HEK293 (cell line): ENCODE measurements at regions not wholly inside any gene's neighbourhood (a gene's known extent, or its start where the extent isn't known, plus 50 kb on each side); places are given as distances from the start of the nearest gene placed in this dataset.

Experiments
- CTCF ChIA-PET: fragments of 350-600 bp; formaldehyde crosslinking; extraction: SDS; loops from one replicate; lab custom pipeline; 2021; ENCODE audit warnings: antibody characterized with exemption; lab: Yijun Ruan, JAX
- POLR2A ChIA-PET: fragments of 300-600 bp; formaldehyde crosslinking; extraction: SDS; loops from one replicate; lab custom pipeline; 2020; ENCODE audit warnings: antibody characterized with exemption, inconsistent platforms; lab: Yijun Ruan, JAX
- H3K27ac ChIP-seq: fragments of 200-500 bp; sonication (Bioruptor generic); 2 replicates; pipeline ENCODE4 v1.5.1; 2014; ENCODE audit warnings: low read depth, low read length, control low read depth, inconsistent platforms; ENCODE audit errors: extremely low read depth
- H3K36me3 ChIP-seq, 2 experiments: fragments of 200-500 bp in 1 of 2; sonication (Bioruptor generic) in 1 of 2; 1 replicate in 1 of 2; 2 replicates in 1 of 2; pipeline ENCODE4 v1.5.1; 2014 to 2017; ENCODE audit warnings: inconsistent platforms in 2 of 2, low read length in 2 of 2; ENCODE audit not compliant: control insufficient read depth in 2 of 2, insufficient read depth in 1 of 2
- H3K4me1 ChIP-seq: fragments of 200-500 bp; sonication (Bioruptor generic); 2 replicates; pipeline ENCODE4 v1.5.1; 2014; ENCODE audit warnings: mild to moderate bottlenecking, low read length, inconsistent platforms; ENCODE audit not compliant: control insufficient read depth, insufficient read depth
- H3K4me3 ChIP-seq: 2 replicates; pipeline ENCODE4 v1.5.1; 2011; ENCODE audit warnings: low read depth, mild to moderate bottlenecking, control low read depth, low read length, moderate library complexity
- H3K9me3 ChIP-seq: fragments of 200-500 bp; sonication (Bioruptor generic); 2 replicates; pipeline ENCODE4 v1.5.1; 2014; ENCODE audit warnings: low read depth, low read length, inconsistent platforms; ENCODE audit not compliant: control insufficient read depth, insufficient read depth
- ELK4 ChIP-seq: IDR thresholded peaks from 2 replicates; pipeline ENCODE4 v1.6.1; 2011; ENCODE audit warnings: mild to moderate bottlenecking, low read depth, low read length, borderline replicate concordance
- FEZF1 ChIP-seq: fragments of 450-650 bp; formaldehyde crosslinking; IDR thresholded peaks from 2 replicates; pipeline ENCODE4 v1.5.1; 2016; ENCODE audit warnings: missing biosample characterization, missing genetic modification characterization
- KLF7 ChIP-seq: fragments of 450-650 bp; formaldehyde crosslinking; IDR thresholded peaks from 2 replicates; pipeline ENCODE4 v1.5.1; 2016; ENCODE audit warnings: missing biosample characterization, missing genetic modification characterization, borderline replicate concordance
- OSR2 ChIP-seq: fragments of 450-650 bp; formaldehyde crosslinking; IDR thresholded peaks from 2 replicates; pipeline ENCODE4 v1.5.1; 2016; ENCODE audit warnings: missing biosample characterization, missing genetic modification characterization
- OVOL3 ChIP-seq: fragments of 450-650 bp; formaldehyde crosslinking; IDR thresholded peaks from 2 replicates; pipeline ENCODE4 v1.5.1; 2016; ENCODE audit warnings: missing biosample characterization, missing genetic modification characterization
- PRDM1 ChIP-seq: fragments of 450-650 bp; formaldehyde crosslinking; IDR thresholded peaks from 2 replicates; pipeline ENCODE4; 2016; ENCODE audit warnings: missing biosample characterization, missing genetic modification characterization
- RBAK ChIP-seq: fragments of 450-650 bp; formaldehyde crosslinking; IDR thresholded peaks from 2 replicates; pipeline ENCODE4 v1.5.1; 2016; ENCODE audit warnings: missing biosample characterization, missing genetic modification characterization
- ZFP41 ChIP-seq: fragments of 450-650 bp; formaldehyde crosslinking; IDR thresholded peaks from 2 replicates; pipeline ENCODE4 v1.5.1; 2016; ENCODE audit warnings: missing biosample characterization, missing genetic modification characterization, borderline replicate concordance
- ZNF175 ChIP-seq: fragments of 450-650 bp; formaldehyde crosslinking; IDR thresholded peaks from 2 replicates; pipeline ENCODE4 v1.5.1; 2016; ENCODE audit warnings: missing biosample characterization, missing genetic modification characterization
- ZNF184 ChIP-seq: fragments of 450-650 bp; IDR thresholded peaks from 2 replicates; pipeline ENCODE4 v1.5.1; 2018; ENCODE audit warnings: missing biosample characterization, mild to moderate bottlenecking, missing genetic modification characterization
- ZNF239 ChIP-seq: fragments of 450-650 bp; formaldehyde crosslinking; IDR thresholded peaks from 2 replicates; pipeline ENCODE4 v1.5.1; 2016; ENCODE audit warnings: missing biosample characterization, missing genetic modification characterization
- ZNF292 ChIP-seq: fragments of 450-650 bp; formaldehyde crosslinking; IDR thresholded peaks from 2 replicates; pipeline ENCODE4 v1.5.1; 2016; ENCODE audit warnings: low read depth, missing biosample characterization, missing genetic modification characterization, borderline replicate concordance
- ZNF324 ChIP-seq: fragments of 450-650 bp; formaldehyde crosslinking; IDR thresholded peaks from 2 replicates; pipeline ENCODE4 v1.5.1; 2016; ENCODE audit warnings: missing biosample characterization, missing genetic modification characterization
- ZNF391 ChIP-seq: fragments of 450-650 bp; formaldehyde crosslinking; IDR thresholded peaks from 2 replicates; pipeline ENCODE4 v1.5.1; 2016; ENCODE audit warnings: low read depth, missing biosample characterization, missing genetic modification characterization, borderline replicate concordance
- ZNF394 ChIP-seq: fragments of 450-650 bp; formaldehyde crosslinking; IDR thresholded peaks from 2 replicates; pipeline ENCODE4 v1.5.1; 2016; ENCODE audit warnings: missing biosample characterization, missing genetic modification characterization, mild to moderate bottlenecking, moderate library complexity, borderline replicate concordance
- ZNF433 ChIP-seq: fragments of 450-650 bp; formaldehyde crosslinking; IDR thresholded peaks from 2 replicates; pipeline ENCODE4 v1.5.1; 2016; ENCODE audit warnings: missing biosample characterization, missing genetic modification characterization, low read depth
- ZNF488 ChIP-seq: fragments of 450-650 bp; formaldehyde crosslinking; IDR thresholded peaks from 2 replicates; pipeline ENCODE4 v1.5.1; 2016; ENCODE audit warnings: missing biosample characterization, missing genetic modification characterization
- ZNF558 ChIP-seq: fragments of 450-650 bp; formaldehyde crosslinking; IDR thresholded peaks from 2 replicates; pipeline ENCODE4 v1.5.1; 2016; ENCODE audit warnings: missing biosample characterization, missing genetic modification characterization
- ZNF701 ChIP-seq: fragments of 450-650 bp; formaldehyde crosslinking; IDR thresholded peaks from 2 replicates; pipeline ENCODE4 v1.5.1; 2016; ENCODE audit warnings: missing biosample characterization, missing genetic modification characterization
- ZNF76 ChIP-seq: fragments of 450-650 bp; formaldehyde crosslinking; IDR thresholded peaks from 2 replicates; pipeline ENCODE4; 2016; ENCODE audit warnings: low read depth, missing biosample characterization, missing genetic modification characterization, borderline replicate concordance
- ZNF777 ChIP-seq: fragments of 450-650 bp; formaldehyde crosslinking; IDR thresholded peaks from 2 replicates; pipeline ENCODE4 v1.5.1; 2017; ENCODE audit warnings: missing biosample characterization, missing genetic modification characterization, borderline replicate concordance
- TF ChIP-seq, protein P1 (sequence below): fragments of 450-650 bp; formaldehyde crosslinking; IDR thresholded peaks from 2 replicates; pipeline ENCODE4 v1.5.1; 2016; ENCODE audit warnings: missing biosample characterization, missing genetic modification characterization
- TF ChIP-seq, protein P2 (sequence below): fragments of 450-650 bp; formaldehyde crosslinking; optimal IDR thresholded peaks from 2 replicates; pipeline ENCODE3; 2016; ENCODE audit warnings: missing biosample characterization, mild to moderate bottlenecking, missing genetic modification characterization

GRCh38 chr1:62967031-62967430, 183.1 kb downstream of the ATG4C start:
- ChIA-PET CTCF (interaction anchor here (0.5 kb wide), 1 partner anchor 598 kb away, joined by 4 read pairs; no protein-coding TSS in a partner anchor), POLR2A (no interaction called here)
- Histone ChIP-seq H3K36me3 (no peaks in the 10 kb centered on the region), H3K27ac (no peak overlapping the region), H3K4me1 (no peaks in the 10 kb centered on the region), H3K9me3 (no peaks in the 10 kb centered on the region), H3K4me3 (no peak overlapping the region)
- TF ChIP-seq, protein P1, sequence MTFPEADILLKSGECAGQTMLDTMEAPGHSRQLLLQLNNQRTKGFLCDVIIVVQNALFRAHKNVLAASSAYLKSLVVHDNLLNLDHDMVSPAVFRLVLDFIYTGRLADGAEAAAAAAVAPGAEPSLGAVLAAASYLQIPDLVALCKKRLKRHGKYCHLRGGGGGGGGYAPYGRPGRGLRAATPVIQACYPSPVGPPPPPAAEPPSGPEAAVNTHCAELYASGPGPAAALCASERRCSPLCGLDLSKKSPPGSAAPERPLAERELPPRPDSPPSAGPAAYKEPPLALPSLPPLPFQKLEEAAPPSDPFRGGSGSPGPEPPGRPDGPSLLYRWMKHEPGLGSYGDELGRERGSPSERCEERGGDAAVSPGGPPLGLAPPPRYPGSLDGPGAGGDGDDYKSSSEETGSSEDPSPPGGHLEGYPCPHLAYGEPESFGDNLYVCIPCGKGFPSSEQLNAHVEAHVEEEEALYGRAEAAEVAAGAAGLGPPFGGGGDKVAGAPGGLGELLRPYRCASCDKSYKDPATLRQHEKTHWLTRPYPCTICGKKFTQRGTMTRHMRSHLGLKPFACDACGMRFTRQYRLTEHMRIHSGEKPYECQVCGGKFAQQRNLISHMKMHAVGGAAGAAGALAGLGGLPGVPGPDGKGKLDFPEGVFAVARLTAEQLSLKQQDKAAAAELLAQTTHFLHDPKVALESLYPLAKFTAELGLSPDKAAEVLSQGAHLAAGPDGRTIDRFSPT (tag by site-specific recombination): no peak
- TF ChIP-seq ZNF701 (tag by site-specific recombination) (no peak), OSR2 (no peak), ZNF558 (no peak), ZNF391 (no peak), ZFP41 (tag by site-specific recombination) (no peak), ZNF292 (tag by site-specific recombination) (no peak), OVOL3 (no peak)
- TF ChIP-seq, protein P2, sequence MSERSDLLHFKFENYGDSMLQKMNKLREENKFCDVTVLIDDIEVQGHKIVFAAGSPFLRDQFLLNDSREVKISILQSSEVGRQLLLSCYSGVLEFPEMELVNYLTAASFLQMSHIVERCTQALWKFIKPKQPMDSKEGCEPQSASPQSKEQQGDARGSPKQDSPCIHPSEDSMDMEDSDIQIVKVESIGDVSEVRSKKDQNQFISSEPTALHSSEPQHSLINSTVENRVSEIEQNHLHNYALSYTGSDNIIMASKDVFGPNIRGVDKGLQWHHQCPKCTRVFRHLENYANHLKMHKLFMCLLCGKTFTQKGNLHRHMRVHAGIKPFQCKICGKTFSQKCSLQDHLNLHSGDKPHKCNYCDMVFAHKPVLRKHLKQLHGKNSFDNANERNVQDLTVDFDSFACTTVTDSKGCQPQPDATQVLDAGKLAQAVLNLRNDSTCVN: no peak

- CTCF ChIA-PET: interaction anchor here (0.6 to 1.1 kb wide), 4 partner anchors 13 to 409 kb away, joined by 3 to 5 read pairs (median 3); no protein-coding TSS in a partner anchor
- POLR2A ChIA-PET: no interaction called here
- no peak overlapping the region for H3K27ac ChIP-seq
- no peaks in the 10 kb centered on the region for H3K4me1 ChIP-seq
- no peak overlapping the region for H3K4me3 ChIP-seq
- H3K36me3 ChIP-seq: no peaks in the 10 kb centered on the region
- no peaks in the 10 kb centered on the region for H3K9me3 ChIP-seq
- no peak for TF ChIP-seq ZNF324 (tag by site-specific recombination)
- TF ChIP-seq FEZF1 (tag by site-specific recombination): no peak
- TF ChIP-seq ZNF394 (tag by site-specific recombination): no peak
- TF ChIP-seq ZNF184 (tag by site-specific recombination): no peak
- TF ChIP-seq KLF7 (tag by site-specific recombination): no peak
- no peak for TF ChIP-seq ZNF239 (tag by site-specific recombination)
- TF ChIP-seq PRDM1 (tag by site-specific recombination): no peak
- no peak for TF ChIP-seq RBAK (tag by site-specific recombination)
- TF ChIP-seq, protein P2: no peak
- TF ChIP-seq ZNF76 (tag by site-specific recombination): no peak
- no peak for TF ChIP-seq ZNF433 (tag by site-specific recombination)
- TF ChIP-seq ZNF488 (tag by site-specific recombination): no peak
- no peak for TF ChIP-seq ELK4
- TF ChIP-seq ZNF777 (tag by site-specific recombination): no peak
- no peak for TF ChIP-seq ZNF175
These were observed 193.4 kb downstream of the ATG4C start for GRCh38 chr1:62977366-62977765.
